ENCODE measurements at regions not wholly inside any gene's neighbourhood (a gene's known extent, or its start where the extent isn't known, plus 50 kb on each side); places are given as distances from the start of the nearest gene placed in this dataset.
"Not testable (repeated sequence)": the region's sequence is repeated elsewhere in the genome, so short reads cannot be mapped to it uniquely, and the experiment has no call there.

GRCh38 chr21:39080366-39080765 is 102.9 kb downstream of the PSMG1 start:
- no peak for DNase-seq

- no peak for DNase-seq
These were observed 103.6 kb downstream of the PSMG1 start for GRCh38 chr21:39079617-39080016.

- no peak for DNase-seq
These were observed 104.8 kb downstream of the PSMG1 start for GRCh38 chr21:39078322-39079065.

- no peak for DNase-seq
These were observed 105.4 kb downstream of the PSMG1 start for GRCh38 chr21:39077876-39078275.

- DNase-seq = no peak
These were observed 108.7 kb downstream of the PSMG1 start for GRCh38 chr21:39074508-39074907.

- DNase-seq = no peak
These were observed 109.5 kb downstream of the PSMG1 start for GRCh38 chr21:39073717-39074116.

GRCh38 chr21:39073063-39073462 is 110.2 kb downstream of the PSMG1 start:
- DNase-seq = no peak

- DNase-seq = no peak
These were observed 110.8 kb downstream of the PSMG1 start for GRCh38 chr21:39072468-39072867.

GRCh38 chr21:39071623-39072214 is 111.5 kb downstream of the PSMG1 start:
- DNase-seq = no peak

GRCh38 chr21:39069856-39070255 is 113.4 kb downstream of the PSMG1 start:
- not testable (repeated sequence) for DNase-seq

GRCh38 chr21:39066829-39067780 is 116.1 kb downstream of the PSMG1 start:
- no peak for DNase-seq

GRCh38 chr21:39065917-39066316 is 117.3 kb downstream of the PSMG1 start:
- no peak for DNase-seq

GRCh38 chr21:39064325-39065012 is 118.8 kb downstream of the PSMG1 start:
- no peak for DNase-seq

GRCh38 chr21:39063517-39063916 is 119.7 kb downstream of the PSMG1 start:
- no peak for DNase-seq

- no peak for DNase-seq
These were observed 121.1 kb downstream of the PSMG1 start for GRCh38 chr21:39062196-39062595.

GRCh38 chr21:39061766-39062165 is 121.5 kb downstream of the PSMG1 start:
- DNase-seq = no peak

GRCh38 chr21:39060485-39061083 is 122.7 kb downstream of the PSMG1 start:
- no peak for DNase-seq

- no peak for DNase-seq
These were observed 126.1 kb downstream of the PSMG1 start for GRCh38 chr21:39057121-39057520.

GRCh38 chr21:39056636-39057035 is 126.6 kb downstream of the PSMG1 start:
- no peak for DNase-seq

- DNase-seq = no peak
These were observed 128.0 kb downstream of the PSMG1 start for GRCh38 chr21:39055167-39055767.

- no peak for DNase-seq
These were observed 129.2 kb downstream of the PSMG1 start for GRCh38 chr21:39054066-39054465.

GRCh38 chr21:39053126-39053525 is 130.1 kb downstream of the PSMG1 start:
- DNase-seq = no peak

All from NCI-H1930 (cell line).